ENCODE measurements at regions not wholly inside any gene's neighbourhood (a gene's known extent, or its start where the extent isn't known, plus 50 kb on each side); places are given as distances from the start of the nearest gene placed in this dataset.

GRCh38 chr11:45518141-45518832 lies 147.1 kb downstream of the CHST1 start:
- no peak overlapping the region for H3K4me3 ChIP-seq (ENCODE audit: low read depth, low read length)
- no peak for TF ChIP-seq CTCF (IDR thresholded peaks at IDR 0.05; ENCODE audit: low read depth, low read length, missing control alignments)
- in situ Hi-C loops (cut with HindIII; ENCODE audit: low sequenced_read_pairs) = no loop called here
- no peak for DNase-seq (ENCODE audit: low read depth)

GRCh38 chr11:45517171-45517770 lies 148.2 kb downstream of the CHST1 start:
- no peak for TF ChIP-seq CTCF (IDR thresholded peaks at IDR 0.05; ENCODE audit: low read depth, low read length, missing control alignments)
- in situ Hi-C loops (cut with HindIII; ENCODE audit: low sequenced_read_pairs) = no loop called here
- no peak overlapping the region for H3K4me3 ChIP-seq (ENCODE audit: low read depth, low read length)
- no peak for DNase-seq (ENCODE audit: low read depth)

GRCh38 chr11:45513821-45514340 lies 151.5 kb downstream of the CHST1 start:
- in situ Hi-C loops (cut with HindIII; ENCODE audit: low sequenced_read_pairs) = no loop called here
- no peak for DNase-seq (ENCODE audit: low read depth)
- no peak for TF ChIP-seq CTCF (IDR thresholded peaks at IDR 0.05; ENCODE audit: low read depth, low read length, missing control alignments)

GRCh38 chr11:45512471-45513148 lies 152.8 kb downstream of the CHST1 start:
- no peak for DNase-seq (ENCODE audit: low read depth)
- no peak for TF ChIP-seq CTCF (IDR thresholded peaks at IDR 0.05; ENCODE audit: low read depth, low read length, missing control alignments)
- in situ Hi-C loops (cut with HindIII; ENCODE audit: low sequenced_read_pairs) = no loop called here
- H3K4me3 ChIP-seq (ENCODE audit: low read depth, low read length) = no peak overlapping the region

More at GRCh38 chr11:45513821-45514340, 151.5 kb downstream of the CHST1 start:
- no peak overlapping the region for H3K4me3 ChIP-seq (ENCODE audit: low read depth, low read length)

GRCh38 chr11:45511566-45511965 lies 153.9 kb downstream of the CHST1 start:
- no peak overlapping the region for H3K4me3 ChIP-seq (ENCODE audit: low read depth, low read length)
- TF ChIP-seq CTCF (IDR thresholded peaks at IDR 0.05; ENCODE audit: low read depth, low read length, missing control alignments) = no peak
- DNase-seq (ENCODE audit: low read depth) = no peak
- in situ Hi-C loops (cut with HindIII; ENCODE audit: low sequenced_read_pairs) = no loop called here

- no peak for DNase-seq (ENCODE audit: low read depth)
- no peak for TF ChIP-seq CTCF (IDR thresholded peaks at IDR 0.05; ENCODE audit: low read depth, low read length, missing control alignments)
- H3K4me3 ChIP-seq (ENCODE audit: low read depth, low read length) = no peak overlapping the region
- in situ Hi-C loops (cut with HindIII; ENCODE audit: low sequenced_read_pairs) = loop anchor here (5.0 kb wide), 1 partner anchor 46 kb away; no protein-coding TSS in a partner anchor
These were observed 157.5 kb downstream of the CHST1 start for GRCh38 chr11:45507916-45508315.
